ENCODE measurements at regions not wholly inside any gene's neighbourhood (a gene's known extent, or its start where the extent isn't known, plus 50 kb on each side); places are given as distances from the start of the nearest gene placed in this dataset.

GRCh38 chr2:51251356-51251755, 219.4 kb upstream of the NRXN1 start:
- TF ChIP-seq CTCF (optimal IDR thresholded peaks at IDR 0.05 in 1 of 3, IDR thresholded peaks at IDR 0.05 in 1 of 3, conservative IDR thresholded peaks at IDR 0.05 in 1 of 3; ENCODE audit: extremely low read depth in 1 of 3, insufficient read depth in 2 of 3, low read length in 3 of 3) (no peak), EZH2 (IDR thresholded peaks at IDR 0.05; ENCODE audit: low read length) (no peak)
